Colonic mucosa (tissue), 4 donors: ENCODE measurements at regions not wholly inside any gene's neighbourhood (a gene's known extent, or its start where the extent isn't known, plus 50 kb on each side); places are given as distances from the start of the nearest gene placed in this dataset.

Source experiments
- DNase-seq: peaks from one replicate; pipeline ENCODE4 v3.0.0-alpha.2; 2020
- H3K27ac ChIP-seq: fragments of 200-600 bp; one replicate; pipeline ENCODE4 v1.8.0; 2021
- H3K27me3 ChIP-seq: fragments of 200-600 bp; one replicate; pipeline ENCODE4 v1.8.0; 2021
- H3K36me3 ChIP-seq: fragments of 200-600 bp; one replicate; pipeline ENCODE4 v1.8.0; 2021
- H3K4me1 ChIP-seq: fragments of 200-600 bp; one replicate; pipeline ENCODE4 v1.8.0; 2021; ENCODE audit warnings: mild to moderate bottlenecking
- H3K4me3 ChIP-seq: fragments of 200-600 bp; one replicate; pipeline ENCODE4 v1.8.0; 2021
- H3K9ac ChIP-seq, 2 donors: one replicate each; pipeline ENCODE4 v1.7.0; 2013; ENCODE audit warnings: control low read depth in 2 of 2, low read depth in 2 of 2, low read length in 2 of 2
- H3K9me3 ChIP-seq: fragments of 200-600 bp; one replicate; pipeline ENCODE4 v1.8.0; 2021
- CTCF ChIP-seq: fragments of 200-600 bp; IDR thresholded peaks from one replicate; pipeline ENCODE4 v1.8.0; 2022; ENCODE audit warnings: antibody characterized with exemption, mild to moderate bottlenecking
- intact Hi-C: fragments of 100-400 bp; cut with DNase I; formaldehyde crosslinking; loops from one replicate; pipeline ENCODE4 v1.14.1; 2022
- donor health status: healthy.
- donor health status: DM: no; HTN: no; CAD: no.
- donor health status: DM: no; HTN: no; CAD: no.

DNA sequence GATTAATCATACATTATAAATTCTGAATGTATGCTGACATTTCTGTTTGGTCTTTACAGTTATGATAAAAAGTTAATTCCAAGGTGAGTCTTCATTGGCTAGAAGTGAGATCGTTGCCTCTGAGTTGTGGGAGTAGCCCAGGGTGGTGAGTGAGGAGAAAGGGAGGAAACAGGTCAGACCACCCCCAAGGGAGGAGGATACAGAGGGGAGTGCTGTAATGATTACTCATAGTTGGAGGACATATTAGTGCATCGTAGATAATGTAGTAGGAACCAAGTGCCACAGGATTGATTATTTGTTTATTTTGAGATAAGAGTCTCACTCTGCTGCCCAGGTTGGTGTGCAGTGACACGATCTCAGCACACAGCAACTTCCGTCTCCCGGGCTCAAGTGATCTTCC lies 672.2 kb downstream of the INHBA start:
- Histone ChIP-seq H3K27ac (no peak overlapping the region), H3K4me3 (no peak overlapping the region), H3K9ac (no peak overlapping the region), H3K27me3 (no peaks in the 10 kb centered on the region), H3K4me1 (no peaks in the 10 kb centered on the region), H3K36me3 (no peaks in the 10 kb centered on the region), H3K9me3 (no peaks in the 10 kb centered on the region)
- no peak for DNase-seq
- intact Hi-C loops: no loop called here
- no peak for TF ChIP-seq CTCF

DNA sequence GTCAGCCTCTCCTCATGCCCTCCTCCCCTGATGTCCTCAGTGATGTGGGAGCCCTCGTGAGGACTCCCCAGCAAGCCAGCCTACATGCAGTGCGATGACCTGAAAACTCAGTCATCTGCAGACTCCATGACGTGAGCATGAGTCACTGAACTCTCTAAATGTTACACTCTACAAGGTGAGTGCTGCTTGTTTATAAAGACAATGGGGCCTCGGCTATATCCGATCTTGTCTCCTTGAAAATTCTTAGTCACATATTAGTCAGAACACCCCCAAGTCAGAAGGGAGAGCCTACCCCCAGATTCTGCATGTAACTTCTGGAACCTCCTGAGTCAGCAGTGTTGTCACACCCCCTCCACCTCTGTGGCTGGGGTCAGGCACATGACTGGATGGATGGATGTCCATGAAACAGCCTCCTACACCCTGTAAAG lies 673.8 kb downstream of the INHBA start:
- no peak overlapping the region for H3K9ac ChIP-seq
- no peaks in the 10 kb centered on the region for H3K9me3 ChIP-seq

DNA sequence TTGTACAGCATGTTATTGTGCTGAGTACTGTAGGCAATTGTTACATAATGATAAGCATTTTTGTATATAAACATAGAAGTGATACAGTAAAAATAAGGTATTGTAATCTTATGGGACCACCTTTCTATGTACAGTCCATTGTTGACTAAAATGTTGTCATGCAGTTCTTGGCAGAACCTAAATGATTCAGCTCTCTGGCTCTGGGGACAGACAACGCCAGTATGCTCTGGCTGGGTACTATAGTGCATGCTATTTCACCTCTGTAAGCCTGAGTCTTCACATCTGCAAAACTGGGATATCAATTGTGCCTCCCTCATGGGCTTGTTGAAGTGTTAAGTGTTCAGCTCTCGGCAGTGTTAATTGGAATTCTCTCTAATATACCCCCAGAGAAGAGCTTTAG lies 674.3 kb downstream of the INHBA start:
- no peak for DNase-seq
- TF ChIP-seq CTCF: no peak
- intact Hi-C loops: no loop called here

More for the DNA sequence above, 673.8 kb downstream of the INHBA start:
- no peak overlapping the region for H3K27ac ChIP-seq
- H3K27me3 ChIP-seq: no peaks in the 10 kb centered on the region
- no peak for DNase-seq
- no peak for TF ChIP-seq CTCF
- no peak overlapping the region for H3K4me3 ChIP-seq
- no peaks in the 10 kb centered on the region for H3K4me1 ChIP-seq
- intact Hi-C loops: no loop called here
- H3K36me3 ChIP-seq: no peaks in the 10 kb centered on the region

GRCh38 chr7:41027428-41028115 lies 675.3 kb downstream of the INHBA start:
- Histone ChIP-seq H3K27ac (no peak overlapping the region), H3K4me3 (no peak overlapping the region), H3K9ac (no peak overlapping the region), H3K4me1 (no peaks in the 10 kb centered on the region), H3K36me3 (no peaks in the 10 kb centered on the region), H3K9me3 (no peaks in the 10 kb centered on the region), H3K27me3 (no peaks in the 10 kb centered on the region)
- DNase-seq: no peak
- intact Hi-C loops: no loop called here
- TF ChIP-seq CTCF: no peak

More for the DNA sequence above, 674.3 kb downstream of the INHBA start:
- Histone ChIP-seq H3K4me1 (no peaks in the 10 kb centered on the region), H3K9ac (no peak overlapping the region), H3K27ac (no peak overlapping the region), H3K36me3 (no peaks in the 10 kb centered on the region), H3K4me3 (no peak overlapping the region), H3K27me3 (no peaks in the 10 kb centered on the region), H3K9me3 (no peaks in the 10 kb centered on the region)

- Histone ChIP-seq H3K27me3 (no peaks in the 10 kb centered on the region), H3K27ac (no peak overlapping the region), H3K36me3 (no peaks in the 10 kb centered on the region), H3K4me1 (no peaks in the 10 kb centered on the region), H3K9ac (no peak overlapping the region), H3K4me3 (no peak overlapping the region), H3K9me3 (no peaks in the 10 kb centered on the region)
- intact Hi-C loops: no loop called here
- no peak for TF ChIP-seq CTCF
- no peak for DNase-seq
Observed at GRCh38 chr7:41024126-41024525, 678.8 kb downstream of the INHBA start.
